HG03521 (cell line): ENCODE measurements at regions not wholly inside any gene's neighbourhood (a gene's known extent, or its start where the extent isn't known, plus 50 kb on each side); places are given as distances from the start of the nearest gene placed in this dataset.
"Not testable (repeated sequence)": the region's sequence is repeated elsewhere in the genome, so short reads cannot be mapped to it uniquely, and the experiment has no call there.

Experiments used
- ATAC-seq: cut with Tn5 transposase; IDR thresholded peaks from one replicate; pipeline ENCODE4 v1.9.1; 2021; ENCODE audit warnings: mild to moderate bottlenecking, moderate library complexity; ENCODE audit not compliant: unreplicated experiment

DNA sequence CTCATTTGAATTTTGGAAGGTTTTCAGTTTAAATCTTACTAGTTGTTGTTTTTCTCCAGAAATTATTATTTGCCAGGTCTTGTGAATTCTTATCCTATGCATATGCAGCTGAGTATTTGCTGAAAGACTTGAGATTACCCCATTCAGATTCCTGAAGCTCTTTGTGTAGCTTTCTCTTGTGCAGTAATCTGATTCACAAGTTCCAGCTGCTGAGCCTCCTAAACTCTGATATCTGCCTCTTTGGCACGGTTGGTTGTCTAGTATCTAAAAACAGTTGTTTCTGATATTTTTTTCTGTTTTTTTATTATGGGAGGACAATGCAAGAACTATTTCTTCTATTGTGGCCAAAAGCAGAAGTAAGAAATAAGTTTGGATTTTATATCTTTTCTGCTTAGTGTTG lies 863.9 kb upstream of the MANEA start:
- ATAC-seq = no peak

DNA sequence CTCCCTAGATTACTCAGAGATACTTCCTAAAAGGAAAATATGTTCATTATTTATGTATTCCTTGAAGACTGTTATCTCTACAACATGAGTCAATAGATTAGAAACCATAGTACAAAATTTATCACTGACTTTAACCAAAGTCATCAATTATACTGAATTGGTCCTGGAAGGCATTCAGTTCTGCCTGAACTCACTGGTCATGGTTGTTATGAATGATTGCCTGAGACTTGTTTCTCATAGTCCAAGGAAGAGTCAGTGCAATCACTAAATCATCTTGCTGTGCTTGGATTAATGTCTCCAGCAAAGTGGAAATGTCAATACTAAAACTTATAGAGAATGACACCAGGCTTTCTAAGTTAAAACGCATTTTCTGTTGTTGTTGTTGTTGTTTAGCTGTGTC lies 878.6 kb upstream of the MANEA start:
- ATAC-seq = no peak

DNA sequence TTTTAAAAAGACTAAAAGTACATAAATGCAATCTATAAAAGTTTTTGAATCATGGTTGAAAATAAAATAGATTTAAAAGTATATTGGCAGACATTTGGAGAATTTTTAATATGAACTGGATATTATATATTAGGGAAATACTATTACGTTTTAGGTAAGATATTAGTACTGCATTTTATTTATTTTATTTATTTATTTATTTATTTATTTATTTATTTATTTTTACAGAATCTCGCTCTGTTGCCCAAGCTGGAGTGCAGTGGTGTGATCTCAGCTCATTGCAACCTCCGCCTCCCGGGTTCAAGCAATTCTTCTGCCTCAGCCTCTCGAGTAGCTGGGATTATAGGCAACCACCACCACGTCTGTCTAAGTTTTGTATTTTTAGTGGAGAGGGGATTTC lies 890.1 kb upstream of the MANEA start:
- not testable (repeated sequence) for ATAC-seq

DNA sequence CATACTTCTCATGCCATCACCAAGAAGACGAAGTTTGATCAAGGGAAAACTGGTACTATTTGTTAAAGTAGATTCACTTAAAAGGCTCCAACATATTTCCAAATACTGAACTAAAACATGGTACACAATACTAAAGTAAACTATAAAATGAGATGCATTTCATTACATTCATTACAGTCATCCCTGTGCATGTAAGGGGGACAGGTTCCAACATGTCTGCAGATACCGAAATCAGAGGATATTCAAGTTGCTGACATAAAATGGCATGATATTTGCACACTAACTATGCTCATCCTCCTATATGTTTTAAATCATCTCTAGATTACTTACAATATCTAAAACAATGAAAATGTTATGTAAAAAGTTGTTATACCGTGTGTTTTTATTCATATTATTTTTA lies 893.9 kb upstream of the MANEA start:
- no peak for ATAC-seq

DNA sequence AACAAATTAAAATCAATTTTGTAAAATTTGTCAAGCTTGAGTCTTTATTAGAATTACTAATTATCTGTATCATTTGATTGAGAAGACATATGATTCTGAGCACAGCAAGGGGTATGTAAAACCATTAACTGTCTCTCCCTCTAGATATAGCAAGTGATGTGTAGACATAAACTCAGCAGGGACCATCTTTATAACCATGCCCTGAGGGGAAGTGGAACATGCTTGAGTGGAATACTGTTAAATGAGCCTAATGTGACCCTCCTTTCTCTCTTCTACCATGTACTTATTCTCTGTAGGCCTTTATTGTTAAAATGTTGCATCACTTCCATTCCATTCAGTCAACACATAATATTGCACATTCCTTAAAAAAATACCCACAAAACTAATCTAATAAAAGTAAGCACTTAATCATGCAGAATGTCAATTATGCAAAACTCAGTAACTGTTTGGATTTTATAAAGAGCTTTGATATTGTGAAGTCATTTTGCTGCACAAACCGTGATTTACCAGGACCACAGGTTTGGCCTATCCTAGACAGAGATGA lies 896.6 kb upstream of the MANEA start:
- ATAC-seq = no peak

DNA sequence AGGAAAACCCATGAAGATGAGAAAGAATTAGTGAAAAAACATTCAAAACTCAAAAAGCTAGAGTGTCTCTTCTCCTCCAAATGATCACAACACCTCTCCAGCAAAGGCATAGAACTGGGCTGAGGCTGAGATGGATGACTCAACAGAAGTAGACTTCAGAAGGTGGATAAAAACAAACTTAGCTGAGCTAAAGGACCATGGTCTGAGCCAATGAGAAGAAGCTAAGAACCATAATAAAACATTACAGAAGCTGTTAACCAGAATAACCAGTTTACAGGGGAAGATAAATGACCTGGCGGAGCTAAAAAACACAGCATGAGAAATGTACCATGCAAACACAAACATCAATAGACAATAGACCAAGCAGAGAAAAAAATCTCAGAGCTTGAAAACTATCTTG lies 904.1 kb upstream of the MANEA start:
- ATAC-seq = no peak

DNA sequence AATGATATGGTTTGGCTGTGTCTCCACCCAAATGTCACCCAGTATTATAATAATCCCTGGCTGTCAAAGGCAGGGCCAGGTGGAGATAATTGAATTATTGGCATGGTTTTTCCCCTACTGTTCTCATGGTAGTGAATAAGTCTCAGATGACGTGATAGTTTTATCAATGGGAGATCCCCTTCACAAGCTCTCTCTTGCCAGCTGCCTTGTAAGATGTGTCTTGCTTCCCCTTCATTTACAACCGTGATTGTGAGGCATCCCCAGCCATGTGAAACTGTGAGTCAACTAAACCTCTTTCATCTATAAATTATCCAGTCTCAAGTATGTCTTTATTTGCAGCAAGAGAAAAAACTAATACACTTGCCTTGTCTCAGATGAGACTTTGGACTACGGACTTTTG lies 907.3 kb upstream of the MANEA start:
- no peak for ATAC-seq

DNA sequence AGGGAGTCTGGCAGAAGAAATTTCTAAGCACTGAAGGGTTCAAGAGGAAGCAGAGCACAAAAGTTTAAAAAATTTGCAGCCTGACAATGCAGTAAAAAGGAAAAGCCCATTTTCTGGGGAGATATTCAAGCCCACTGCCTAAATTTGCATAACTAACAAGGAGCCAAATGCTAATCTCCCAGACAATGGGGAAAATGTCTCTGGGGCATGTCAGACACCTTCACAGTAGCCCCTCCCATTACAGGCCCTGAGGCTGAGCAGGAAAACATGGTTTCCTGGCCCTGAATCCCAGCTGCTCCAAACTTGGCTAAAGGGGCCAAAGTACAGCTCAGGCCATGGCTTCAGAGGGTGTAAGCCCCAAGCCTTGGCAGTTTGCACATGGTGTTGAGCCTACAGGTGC lies 908.5 kb upstream of the MANEA start:
- ATAC-seq = no peak

DNA sequence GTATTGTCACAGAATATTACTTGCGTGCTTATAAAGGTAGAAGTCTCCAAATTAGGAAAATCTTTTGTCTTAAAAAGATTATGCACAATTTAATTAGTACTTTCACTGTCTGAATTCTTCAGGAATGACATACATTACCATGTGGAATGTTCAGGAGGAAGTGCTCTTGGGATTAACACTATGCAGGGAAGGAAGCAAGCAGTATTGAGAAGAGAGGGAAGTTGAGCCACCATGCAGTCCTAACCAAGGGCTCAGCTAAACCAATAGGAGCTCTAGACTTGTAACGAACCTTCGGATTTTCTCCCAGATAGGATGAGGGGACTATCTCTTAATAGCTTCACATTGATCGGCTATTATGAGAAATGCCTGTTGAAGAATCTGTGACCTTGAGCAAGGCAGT lies 918.4 kb upstream of the MANEA start:
- no peak for ATAC-seq

DNA sequence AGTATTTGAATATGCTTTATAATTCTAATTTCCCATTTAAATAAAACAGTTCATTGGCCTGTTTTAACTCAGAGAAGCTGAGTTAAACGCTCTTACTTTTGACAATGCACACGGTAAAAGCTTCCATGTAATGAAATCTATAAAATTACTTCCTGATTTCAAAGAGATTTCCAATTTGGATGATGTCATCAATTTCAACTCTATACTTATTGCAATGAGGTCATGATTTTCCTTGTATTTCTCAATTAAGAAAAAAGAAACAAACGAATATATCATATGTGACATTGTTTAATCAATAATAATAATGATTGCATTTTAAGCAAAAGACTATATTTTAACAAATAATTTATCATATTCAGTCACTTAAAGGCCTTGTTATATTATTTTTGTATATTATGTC lies 926.1 kb upstream of the MANEA start:
- no peak for ATAC-seq

DNA sequence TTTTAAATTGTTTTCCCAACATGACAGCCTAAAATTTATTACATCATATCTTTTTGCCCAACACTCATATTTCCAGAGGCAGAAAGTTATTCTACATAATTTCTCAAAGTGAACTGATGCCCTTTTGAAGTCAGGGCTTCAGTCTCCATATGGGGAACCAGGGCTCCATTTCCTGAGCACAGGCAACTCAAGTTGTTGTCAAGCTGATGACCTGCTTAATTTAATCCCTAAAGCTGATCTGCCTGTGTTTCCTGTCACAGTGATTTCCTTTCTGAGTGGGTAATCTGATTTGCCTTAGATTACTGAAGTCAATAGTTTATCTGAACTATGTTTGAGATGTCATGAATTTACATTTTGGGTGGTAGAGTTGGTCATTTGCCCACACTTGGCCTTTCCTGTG lies 932.1 kb upstream of the MANEA start:
- ATAC-seq = no peak

DNA sequence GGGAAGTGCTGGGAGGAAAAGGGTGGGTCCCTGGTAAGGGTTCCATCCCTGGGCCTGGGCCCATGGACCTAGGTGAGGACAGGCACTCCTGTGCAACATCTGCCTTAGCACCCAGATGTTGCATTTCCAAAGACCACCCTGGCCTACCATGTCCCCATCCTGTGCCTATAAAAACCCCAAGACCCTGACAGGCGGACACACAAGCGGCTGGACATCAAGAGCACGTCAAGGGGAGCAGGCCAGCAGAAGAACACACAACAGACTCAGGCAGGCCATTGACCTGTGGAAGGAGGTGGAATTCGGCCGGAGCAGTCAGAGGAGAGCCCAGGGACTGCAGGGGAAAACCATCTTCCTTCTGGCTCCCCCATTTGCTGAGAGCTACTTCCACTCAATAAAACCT lies 937.8 kb upstream of the MANEA start:
- no peak for ATAC-seq

DNA sequence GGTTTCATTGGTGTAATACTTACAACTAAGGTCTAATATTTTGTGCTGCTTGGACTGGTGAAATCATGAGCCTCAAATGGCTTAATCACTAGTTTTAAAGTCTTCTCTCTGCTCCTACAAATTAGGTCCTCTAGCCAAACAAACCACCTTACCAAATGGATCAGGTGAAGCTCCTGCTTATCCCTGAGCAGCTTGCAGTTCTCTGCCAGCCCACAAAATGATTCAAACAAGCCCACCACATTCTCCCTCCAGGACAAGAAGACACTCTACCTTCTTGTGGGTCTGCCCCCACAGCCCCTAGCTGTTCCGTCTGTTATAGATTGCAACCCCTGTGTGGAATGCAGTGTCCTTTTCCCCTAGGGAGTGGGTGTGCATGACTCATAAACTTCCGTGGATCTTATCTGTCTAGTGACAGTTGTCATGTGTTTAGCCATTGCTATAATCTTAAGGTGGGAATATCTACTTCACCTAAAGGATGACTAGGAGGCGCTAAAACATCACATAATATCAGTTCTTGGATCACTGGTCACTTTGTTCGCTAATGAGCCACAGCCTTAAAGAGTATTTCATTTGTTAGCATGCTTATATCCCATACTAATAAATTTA lies 940.5 kb upstream of the MANEA start:
- no peak for ATAC-seq

DNA sequence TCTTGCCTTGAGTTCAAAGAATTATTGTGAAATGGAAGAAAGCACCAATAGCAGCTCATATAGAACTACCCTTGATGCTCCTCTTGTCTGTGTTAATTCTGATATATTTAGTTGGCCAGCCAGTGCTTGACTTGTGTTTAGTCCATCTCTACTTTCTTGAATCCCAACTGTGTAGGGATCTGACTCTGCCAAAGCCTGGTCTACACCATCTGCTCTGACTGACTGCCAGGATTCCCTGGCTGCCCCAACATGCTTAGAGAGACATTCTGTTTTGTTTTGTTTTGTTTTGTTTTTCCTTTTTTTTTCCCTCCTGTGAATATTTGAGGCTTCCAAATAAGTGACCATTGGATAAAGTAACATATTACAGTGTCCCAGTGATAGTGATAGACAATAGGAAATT lies 953.7 kb upstream of the MANEA start:
- no peak for ATAC-seq

DNA sequence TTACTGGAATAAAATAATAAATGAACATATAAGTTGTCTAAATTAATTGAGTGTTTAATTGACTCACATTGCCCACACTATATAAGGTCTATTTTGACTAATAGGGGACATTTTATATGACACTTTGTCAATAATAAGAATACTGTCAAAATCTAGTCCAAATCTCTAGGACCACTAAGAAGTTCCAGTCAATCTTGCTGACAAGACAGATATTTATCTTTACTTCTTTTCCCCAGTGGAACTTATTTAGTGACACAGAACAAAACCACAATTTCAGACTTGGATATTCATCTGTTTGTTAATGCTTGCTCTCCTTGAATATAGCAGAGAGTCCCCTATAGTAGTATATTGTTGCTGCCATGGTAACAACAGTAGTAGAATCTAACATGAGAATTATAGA lies 954.6 kb upstream of the MANEA start:
- ATAC-seq = no peak

DNA sequence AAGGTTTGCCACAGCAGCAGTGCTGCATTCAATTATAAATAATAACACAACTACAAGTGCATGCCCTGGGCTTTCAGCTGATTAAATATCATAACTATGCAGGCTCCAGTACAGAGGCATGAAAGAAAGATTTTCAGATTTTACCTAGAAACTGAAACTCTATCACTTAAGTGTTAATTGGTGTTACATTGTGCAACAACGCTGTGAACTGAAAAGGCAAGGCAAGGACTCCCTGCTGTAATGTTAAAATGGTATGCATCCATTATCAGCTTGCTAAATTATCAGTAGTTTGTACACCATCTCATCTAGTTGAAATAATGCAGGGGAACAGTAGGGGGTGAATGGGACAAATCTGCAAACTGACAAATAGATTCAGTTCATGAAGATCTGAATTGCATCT lies 976.7 kb upstream of the MANEA start:
- ATAC-seq = no peak

DNA sequence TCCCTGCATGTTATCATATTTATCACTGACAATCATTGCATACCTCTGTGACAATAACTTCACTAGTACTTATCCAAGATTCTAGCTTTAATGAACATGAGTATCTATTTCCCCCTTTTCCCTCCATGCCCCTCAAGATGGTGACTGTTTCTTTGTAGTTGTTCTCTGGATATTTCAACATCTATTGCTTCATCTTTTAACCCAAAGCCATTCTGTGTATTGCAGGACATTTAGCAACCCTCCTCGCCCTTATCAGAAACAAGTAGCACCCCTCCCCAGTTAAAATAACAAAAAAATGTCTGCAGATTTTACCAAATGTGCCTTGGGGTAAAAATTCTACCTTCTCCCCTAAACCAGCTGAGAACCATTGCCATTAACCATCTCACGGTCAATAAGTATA lies 979.8 kb upstream of the MANEA start:
- ATAC-seq = no peak

DNA sequence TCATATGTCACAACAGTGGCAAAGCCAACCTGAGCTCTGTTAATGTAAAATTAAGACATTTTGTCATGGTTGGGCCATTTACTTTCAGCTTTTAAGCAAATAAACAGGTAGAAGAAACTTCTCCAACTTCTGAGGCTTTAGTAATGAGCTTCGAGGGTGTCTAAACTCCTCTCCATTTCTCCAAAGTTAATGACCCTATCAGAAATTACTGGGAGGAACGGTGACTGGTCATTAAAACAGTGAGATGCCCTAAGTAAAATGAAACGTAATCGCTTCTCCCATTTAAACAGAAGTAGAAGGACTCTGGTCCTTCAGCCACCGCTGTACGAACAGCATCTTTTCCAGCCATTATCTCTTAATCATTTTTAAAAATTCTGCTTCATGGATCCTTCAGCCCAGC lies 986.9 kb upstream of the MANEA start:
- ATAC-seq = no peak

DNA sequence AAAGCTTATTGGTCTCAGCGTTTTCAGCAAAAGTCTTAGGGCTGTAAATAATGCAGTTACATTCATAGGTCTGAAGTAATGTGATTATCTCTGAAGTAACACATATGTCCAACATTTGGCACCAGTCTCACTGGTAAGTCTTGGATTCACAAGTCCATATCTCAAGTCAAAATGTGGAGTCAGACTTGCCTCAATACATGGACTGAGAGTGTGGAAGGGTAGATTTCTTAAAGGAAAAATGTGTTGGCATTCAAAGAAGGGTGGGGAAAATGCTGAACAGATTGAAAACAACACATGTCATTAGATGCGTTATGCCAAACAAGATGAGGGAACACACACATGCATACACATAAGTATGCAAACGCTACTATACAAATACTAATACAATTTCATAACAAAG lies 989.0 kb upstream of the MANEA start:
- no peak for ATAC-seq

DNA sequence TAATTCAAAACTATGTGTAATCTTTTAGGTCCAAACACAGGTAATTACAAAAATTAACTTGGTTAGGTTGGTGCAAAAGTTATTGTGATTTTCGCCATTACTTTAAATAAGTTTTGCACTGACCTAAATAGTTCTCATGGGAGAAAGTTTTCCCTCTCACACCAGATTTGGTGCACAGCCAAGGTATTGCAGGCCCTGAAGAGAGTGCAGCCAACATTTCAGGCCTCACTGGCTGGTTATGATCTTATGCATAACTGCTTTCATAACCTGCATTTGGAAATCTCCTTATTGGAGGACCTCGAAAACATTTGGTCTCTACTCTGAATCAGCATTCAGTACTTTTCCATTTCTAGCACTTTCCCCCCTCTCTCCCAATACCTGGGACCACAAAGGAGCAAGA lies 993.1 kb upstream of the MANEA start:
- ATAC-seq = no peak

DNA sequence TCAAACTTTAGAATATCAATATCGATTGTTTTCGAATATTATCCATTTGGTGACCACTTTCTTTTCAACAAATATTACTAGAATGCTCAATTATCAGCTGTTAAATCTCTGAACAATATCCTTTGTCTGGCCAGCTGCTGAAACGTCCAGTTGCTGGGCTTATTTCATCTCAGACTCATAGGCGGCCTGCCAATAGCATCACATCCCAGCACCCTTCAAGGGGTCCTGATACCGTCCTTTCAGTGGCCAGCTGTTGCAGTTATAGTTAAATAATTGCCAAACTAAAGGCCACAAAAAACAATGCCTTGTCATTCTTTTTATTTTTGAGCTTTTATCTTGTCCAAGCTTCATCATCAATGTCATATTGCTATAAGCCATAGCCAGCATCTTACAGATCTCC lies 1006.8 kb upstream of the MANEA start:
- no peak for ATAC-seq

DNA sequence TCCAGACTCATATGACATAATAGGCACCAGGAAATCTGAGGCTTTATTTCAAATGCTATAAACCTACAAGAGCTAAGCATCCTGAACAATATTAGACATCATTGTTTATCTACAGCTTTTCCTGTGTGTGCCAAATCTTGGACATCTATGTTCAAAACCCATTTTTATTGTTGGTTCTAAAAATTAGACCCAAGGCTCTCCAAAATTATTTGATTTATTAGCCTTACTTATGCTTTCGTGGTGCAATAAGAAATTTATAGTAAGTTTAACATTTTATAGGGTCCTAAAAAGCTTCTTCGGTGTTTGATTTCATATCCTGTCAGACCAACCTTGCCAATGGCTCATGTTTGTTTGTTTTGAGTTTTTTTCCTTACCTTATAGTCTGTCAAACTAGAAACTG lies 1014.5 kb upstream of the MANEA start:
- ATAC-seq = no peak

DNA sequence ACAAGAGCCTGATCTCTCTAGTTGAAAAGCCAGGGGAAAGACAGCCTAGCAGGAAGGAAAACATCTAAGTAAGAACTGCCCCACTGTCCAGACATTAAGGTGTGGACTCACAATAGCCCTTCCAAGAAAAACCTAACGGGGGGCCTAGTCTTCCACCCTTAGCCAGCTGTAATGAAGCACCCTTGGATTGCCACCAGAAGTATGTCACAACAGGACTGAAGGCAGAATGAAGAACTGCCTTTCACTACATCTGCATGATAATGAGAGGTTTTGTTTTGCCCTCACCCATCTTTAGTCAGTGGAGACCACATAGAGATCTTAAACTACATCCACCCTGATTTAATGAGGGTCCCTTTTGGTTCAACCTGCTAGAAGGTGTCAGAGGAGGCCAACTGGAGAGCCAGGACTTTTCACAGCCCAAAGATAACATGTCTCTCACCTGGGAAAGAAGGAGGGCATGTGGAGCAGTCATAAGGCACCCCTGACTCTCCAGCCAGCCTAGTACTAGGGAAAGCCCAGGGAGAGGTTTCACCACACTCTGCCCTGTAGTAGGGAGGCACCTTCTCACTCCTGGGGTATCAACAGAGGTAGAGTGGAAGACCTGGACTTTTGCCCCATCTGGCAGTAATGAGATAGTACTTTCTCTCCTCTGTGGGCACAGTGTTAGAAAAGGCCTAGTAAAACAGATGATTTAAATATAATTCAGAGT lies 1017.4 kb upstream of the MANEA start:
- ATAC-seq = no peak
